GM19463 (cell line): ENCODE measurements at regions not wholly inside any gene's neighbourhood (a gene's known extent, or its start where the extent isn't known, plus 50 kb on each side); places are given as distances from the start of the nearest gene placed in this dataset.
"Not testable (repeated sequence)": the region's sequence is repeated elsewhere in the genome, so short reads cannot be mapped to it uniquely, and the experiment has no call there.

ENCODE experiments used
- ATAC-seq: cut with Tn5 transposase; IDR thresholded peaks from one replicate; pipeline ENCODE4 v1.9.1; 2021; ENCODE audit warnings: mild to moderate bottlenecking, moderate library complexity; ENCODE audit not compliant: unreplicated experiment

GRCh38 chr10:21034770-21035169 is 137.7 kb upstream of the NEBL start:
- ATAC-seq: not testable (repeated sequence)

- no peak for ATAC-seq
These were observed 137.1 kb upstream of the NEBL start for GRCh38 chr10:21034241-21034640.

- no peak for ATAC-seq
These were observed 135.6 kb upstream of the NEBL start for GRCh38 chr10:21032587-21033319.

- no peak for ATAC-seq
These were observed 134.2 kb upstream of the NEBL start for GRCh38 chr10:21031232-21031795.

- ATAC-seq: no peak
These were observed 133.0 kb upstream of the NEBL start for GRCh38 chr10:21030091-21030490.

GRCh38 chr10:21022821-21023220 is 125.7 kb upstream of the NEBL start:
- ATAC-seq: no peak

GRCh38 chr10:21021843-21022594 is 124.9 kb upstream of the NEBL start:
- ATAC-seq: no peak

- ATAC-seq: no peak
These were observed 124.1 kb upstream of the NEBL start for GRCh38 chr10:21021231-21021630.

GRCh38 chr10:21020545-21020944 is 123.4 kb upstream of the NEBL start:
- peak; percentile 83 for ATAC-seq

- ATAC-seq: no peak
These were observed 122.3 kb upstream of the NEBL start for GRCh38 chr10:21019436-21019835.

GRCh38 chr10:21015851-21016250 is 118.7 kb upstream of the NEBL start:
- ATAC-seq: no peak

- no peak for ATAC-seq
These were observed 117.0 kb upstream of the NEBL start for GRCh38 chr10:21014141-21014540.

- ATAC-seq: no peak
These were observed 114.4 kb upstream of the NEBL start for GRCh38 chr10:21011433-21012018.

- ATAC-seq: no peak
These were observed 113.5 kb upstream of the NEBL start for GRCh38 chr10:21010615-21011014.

- ATAC-seq: no peak
These were observed 106.2 kb upstream of the NEBL start for GRCh38 chr10:21003240-21003822.

GRCh38 chr10:21002091-21002878 is 105.2 kb upstream of the NEBL start:
- ATAC-seq: no peak

- no peak for ATAC-seq
These were observed 102.6 kb upstream of the NEBL start for GRCh38 chr10:20999699-21000098.

GRCh38 chr10:20998036-20998435 is 100.9 kb upstream of the NEBL start:
- ATAC-seq: no peak

GRCh38 chr10:20995123-20995987 is 98.2 kb upstream of the NEBL start:
- ATAC-seq: no peak
